ENCODE measurements at regions not wholly inside any gene's neighbourhood (a gene's known extent, or its start where the extent isn't known, plus 50 kb on each side); places are given as distances from the start of the nearest gene placed in this dataset.
"Not testable (repeated sequence)": the region's sequence is repeated elsewhere in the genome, so short reads cannot be mapped to it uniquely, and the experiment has no call there.

DNA sequence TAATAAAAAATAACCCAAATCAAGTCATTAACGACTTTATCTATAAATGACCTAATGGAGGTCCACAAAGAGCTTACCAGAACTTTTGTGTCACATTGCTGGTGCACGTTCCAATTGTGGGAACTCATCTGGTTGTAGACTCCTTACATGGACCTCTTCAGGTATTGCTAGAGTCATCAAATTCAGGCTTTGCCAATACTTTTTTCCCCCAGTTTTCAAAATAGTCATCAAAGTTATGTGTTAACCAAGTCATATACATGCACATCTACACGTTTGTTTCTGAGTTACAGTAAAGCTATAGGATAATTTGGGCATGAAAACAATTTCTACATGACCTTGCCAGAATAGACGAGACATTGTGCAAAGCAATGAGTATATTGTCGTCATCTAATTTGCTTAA lies 76.2 kb upstream of the ADAMTS18 start:
- DNase-seq (ENCODE audit: low read depth in 1 of 2, low spot score in 1 of 2): no peak
- TF ChIP-seq POLR2AphosphoS5 (IDR thresholded peaks at IDR 0.05; ENCODE audit: low read depth): no peak
- no peak for TF ChIP-seq SPI1 (IDR thresholded peaks at IDR 0.05; ENCODE audit: borderline replicate concordance, low read depth)
- no peak for TF ChIP-seq REST (IDR thresholded peaks at IDR 0.05; ENCODE audit: insufficient replicate concordance, low read depth)
- no peak for TF ChIP-seq GABPA (IDR thresholded peaks at IDR 0.05; ENCODE audit: low read depth)
- no peaks in the 10 kb centered on the region for H3K27me3 ChIP-seq (ENCODE audit: insufficient read depth, poor library complexity, severe bottlenecking)
- H3K4me3 ChIP-seq (replicated peaks; ENCODE audit: insufficient read depth, low read length): no peak overlapping the region
- H3K27ac ChIP-seq (replicated peaks): no peak overlapping the region

DNA sequence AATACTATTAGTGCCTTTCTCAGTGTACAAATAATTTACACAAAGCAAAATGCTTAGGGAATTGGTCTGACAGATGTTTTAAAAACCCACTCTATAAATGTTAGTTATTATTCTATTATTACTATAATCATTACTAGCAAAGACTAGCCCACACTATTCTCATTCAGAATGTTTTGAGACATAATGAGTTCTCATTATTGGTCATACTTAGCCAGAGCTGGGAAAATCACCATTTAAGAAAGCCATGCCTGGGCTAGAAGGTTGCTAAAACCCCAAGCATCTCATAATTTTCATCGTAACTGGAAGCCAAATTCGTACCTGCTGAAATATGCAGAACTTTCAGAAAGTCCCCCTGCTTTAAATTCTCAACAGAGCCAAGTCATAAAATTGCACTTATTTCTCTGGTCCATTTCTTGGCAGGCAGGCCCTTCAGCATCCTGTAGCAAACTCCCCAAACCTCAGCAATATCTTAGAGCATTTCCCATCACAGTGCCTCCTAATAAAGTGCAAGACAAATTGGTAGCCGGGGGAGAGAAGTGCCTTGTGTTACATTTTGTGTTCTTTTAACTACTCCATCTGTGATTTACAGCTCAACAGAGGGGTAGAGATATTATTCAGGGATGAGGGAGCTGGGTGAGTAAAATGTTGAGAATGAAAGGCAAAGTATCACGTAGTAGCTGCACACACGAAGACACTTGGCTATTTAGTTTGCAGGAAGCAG lies 79.8 kb upstream of the ADAMTS18 start:
- Histone ChIP-seq H3K27ac (replicated peaks) (no peak overlapping the region), H3K4me3 (replicated peaks; ENCODE audit: insufficient read depth, low read length) (no peak overlapping the region), H3K27me3 (ENCODE audit: insufficient read depth, poor library complexity, severe bottlenecking) (no peaks in the 10 kb centered on the region)
- DNase-seq (ENCODE audit: low read depth in 1 of 2, low spot score in 1 of 2): no peak
- TF ChIP-seq REST (IDR thresholded peaks at IDR 0.05; ENCODE audit: insufficient replicate concordance, low read depth) (no peak), GABPA (IDR thresholded peaks at IDR 0.05; ENCODE audit: low read depth) (no peak), SPI1 (IDR thresholded peaks at IDR 0.05; ENCODE audit: borderline replicate concordance, low read depth) (no peak), POLR2AphosphoS5 (IDR thresholded peaks at IDR 0.05; ENCODE audit: low read depth) (no peak), CTCF (IDR thresholded peaks at IDR 0.05; ENCODE audit: insufficient read depth, low read length) (no peak)

- DNase-seq (ENCODE audit: low read depth in 1 of 2, low spot score in 1 of 2); H3K4me3 ChIP-seq (replicated peaks; ENCODE audit: insufficient read depth, low read length); H3K27ac ChIP-seq (replicated peaks); H3K27me3 ChIP-seq (ENCODE audit: insufficient read depth, poor library complexity, severe bottlenecking): not testable (repeated sequence)
These were observed 90.4 kb upstream of the ADAMTS18 start for GRCh38 chr16:77525226-77525625.

- no peak for TF ChIP-seq REST (IDR thresholded peaks at IDR 0.05; ENCODE audit: insufficient replicate concordance, low read depth)
- no peak for TF ChIP-seq SPI1 (IDR thresholded peaks at IDR 0.05; ENCODE audit: borderline replicate concordance, low read depth)
- no peak for TF ChIP-seq GABPA (IDR thresholded peaks at IDR 0.05; ENCODE audit: low read depth)
- TF ChIP-seq CTCF (IDR thresholded peaks at IDR 0.05; ENCODE audit: insufficient read depth, low read length): no peak
- TF ChIP-seq POLR2AphosphoS5 (IDR thresholded peaks at IDR 0.05; ENCODE audit: low read depth): no peak
- H3K27me3 ChIP-seq (ENCODE audit: insufficient read depth, poor library complexity, severe bottlenecking): no peaks in the 10 kb centered on the region
- no peak for DNase-seq (ENCODE audit: low read depth in 1 of 2, low spot score in 1 of 2)
These were observed 96.9 kb upstream of the ADAMTS18 start for GRCh38 chr16:77531752-77532151.

More at GRCh38 chr16:77531752-77532151, 96.9 kb upstream of the ADAMTS18 start:
- Histone ChIP-seq H3K4me3 (replicated peaks; ENCODE audit: insufficient read depth, low read length) (no peak overlapping the region), H3K27ac (replicated peaks) (no peak overlapping the region)

Data from HL-60 (cell line).